ENCODE measurements at regions not wholly inside any gene's neighbourhood (a gene's known extent, or its start where the extent isn't known, plus 50 kb on each side); places are given as distances from the start of the nearest gene placed in this dataset.

DNA sequence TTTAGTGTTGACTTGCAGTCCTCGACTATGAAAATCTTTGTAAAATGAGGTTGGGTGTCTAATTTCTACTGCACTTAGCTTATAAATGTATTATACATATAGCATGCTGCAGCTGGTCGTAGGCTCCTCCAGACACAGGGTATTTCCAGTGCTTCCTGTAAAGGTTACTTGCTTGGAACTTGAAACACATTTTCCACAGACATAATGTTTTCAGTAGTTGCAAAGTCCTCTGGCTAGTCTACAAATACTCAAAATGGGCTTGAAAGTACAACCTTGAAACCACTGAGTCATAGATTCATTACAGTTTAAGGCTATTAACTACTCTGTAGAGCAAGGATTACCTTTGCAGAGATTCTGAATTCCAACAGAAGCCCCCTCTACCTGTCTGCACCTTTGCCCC, 464.1 kb downstream of the RAP2B start:
- H3K4me1 ChIP-seq (ENCODE audit: control insufficient read depth, insufficient read depth, low read length): no peaks in the 10 kb centered on the region

More for the DNA sequence above, 464.1 kb downstream of the RAP2B start:
- H3K36me3 ChIP-seq (ENCODE audit: control insufficient read depth in 2 of 2, insufficient read depth in 1 of 2, low read length in 2 of 2): no peaks in the 10 kb centered on the region
- H3K9me3 ChIP-seq (ENCODE audit: control insufficient read depth, insufficient read depth, low read depth, low read length): no peaks in the 10 kb centered on the region
- no peak overlapping the region for H3K27ac ChIP-seq (ENCODE audit: extremely low read depth, low read depth, low read length)
- POLR2A ChIA-PET: no interaction called here
- TF ChIP-seq SP3 (tag by site-specific recombination; IDR thresholded peaks at IDR 0.05) (no peak), ZNF776 (tag by site-specific recombination; IDR thresholded peaks at IDR 0.05; ENCODE audit: borderline replicate concordance) (no peak), MYNN (tag by site-specific recombination; IDR thresholded peaks at IDR 0.05; ENCODE audit: borderline replicate concordance) (no peak), ZNF292 (tag by site-specific recombination; IDR thresholded peaks at IDR 0.05; ENCODE audit: borderline replicate concordance, low read depth) (no peak), ZNF2 (tag by site-specific recombination; IDR thresholded peaks at IDR 0.05) (no peak), GLIS1 (tag by site-specific recombination; IDR thresholded peaks at IDR 0.05) (no peak), KLF8 (tag by site-specific recombination; IDR thresholded peaks at IDR 0.05) (no peak), ZNF518A (tag by site-specific recombination; conservative IDR thresholded peaks at IDR 0.05; ENCODE audit: low read depth) (no peak), ZNF660 (tag by site-specific recombination; IDR thresholded peaks at IDR 0.05) (no peak), ZNF416 (tag by site-specific recombination; IDR thresholded peaks at IDR 0.05) (no peak), ZBTB6 (tag by site-specific recombination; IDR thresholded peaks at IDR 0.05) (no peak), ZNF571 (tag by site-specific recombination; IDR thresholded peaks at IDR 0.05) (no peak), ZNF114 (tag by site-specific recombination; IDR thresholded peaks at IDR 0.05) (no peak)
- TF ChIP-seq, protein P1, sequence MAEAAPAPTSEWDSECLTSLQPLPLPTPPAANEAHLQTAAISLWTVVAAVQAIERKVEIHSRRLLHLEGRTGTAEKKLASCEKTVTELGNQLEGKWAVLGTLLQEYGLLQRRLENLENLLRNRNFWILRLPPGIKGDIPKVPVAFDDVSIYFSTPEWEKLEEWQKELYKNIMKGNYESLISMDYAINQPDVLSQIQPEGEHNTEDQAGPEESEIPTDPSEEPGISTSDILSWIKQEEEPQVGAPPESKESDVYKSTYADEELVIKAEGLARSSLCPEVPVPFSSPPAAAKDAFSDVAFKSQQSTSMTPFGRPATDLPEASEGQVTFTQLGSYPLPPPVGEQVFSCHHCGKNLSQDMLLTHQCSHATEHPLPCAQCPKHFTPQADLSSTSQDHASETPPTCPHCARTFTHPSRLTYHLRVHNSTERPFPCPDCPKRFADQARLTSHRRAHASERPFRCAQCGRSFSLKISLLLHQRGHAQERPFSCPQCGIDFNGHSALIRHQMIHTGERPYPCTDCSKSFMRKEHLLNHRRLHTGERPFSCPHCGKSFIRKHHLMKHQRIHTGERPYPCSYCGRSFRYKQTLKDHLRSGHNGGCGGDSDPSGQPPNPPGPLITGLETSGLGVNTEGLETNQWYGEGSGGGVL (tag by site-specific recombination; IDR thresholded peaks at IDR 0.05): no peak
- TF ChIP-seq, protein P2, sequence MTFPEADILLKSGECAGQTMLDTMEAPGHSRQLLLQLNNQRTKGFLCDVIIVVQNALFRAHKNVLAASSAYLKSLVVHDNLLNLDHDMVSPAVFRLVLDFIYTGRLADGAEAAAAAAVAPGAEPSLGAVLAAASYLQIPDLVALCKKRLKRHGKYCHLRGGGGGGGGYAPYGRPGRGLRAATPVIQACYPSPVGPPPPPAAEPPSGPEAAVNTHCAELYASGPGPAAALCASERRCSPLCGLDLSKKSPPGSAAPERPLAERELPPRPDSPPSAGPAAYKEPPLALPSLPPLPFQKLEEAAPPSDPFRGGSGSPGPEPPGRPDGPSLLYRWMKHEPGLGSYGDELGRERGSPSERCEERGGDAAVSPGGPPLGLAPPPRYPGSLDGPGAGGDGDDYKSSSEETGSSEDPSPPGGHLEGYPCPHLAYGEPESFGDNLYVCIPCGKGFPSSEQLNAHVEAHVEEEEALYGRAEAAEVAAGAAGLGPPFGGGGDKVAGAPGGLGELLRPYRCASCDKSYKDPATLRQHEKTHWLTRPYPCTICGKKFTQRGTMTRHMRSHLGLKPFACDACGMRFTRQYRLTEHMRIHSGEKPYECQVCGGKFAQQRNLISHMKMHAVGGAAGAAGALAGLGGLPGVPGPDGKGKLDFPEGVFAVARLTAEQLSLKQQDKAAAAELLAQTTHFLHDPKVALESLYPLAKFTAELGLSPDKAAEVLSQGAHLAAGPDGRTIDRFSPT (tag by site-specific recombination; IDR thresholded peaks at IDR 0.05): no peak
- TF ChIP-seq, protein P3, sequence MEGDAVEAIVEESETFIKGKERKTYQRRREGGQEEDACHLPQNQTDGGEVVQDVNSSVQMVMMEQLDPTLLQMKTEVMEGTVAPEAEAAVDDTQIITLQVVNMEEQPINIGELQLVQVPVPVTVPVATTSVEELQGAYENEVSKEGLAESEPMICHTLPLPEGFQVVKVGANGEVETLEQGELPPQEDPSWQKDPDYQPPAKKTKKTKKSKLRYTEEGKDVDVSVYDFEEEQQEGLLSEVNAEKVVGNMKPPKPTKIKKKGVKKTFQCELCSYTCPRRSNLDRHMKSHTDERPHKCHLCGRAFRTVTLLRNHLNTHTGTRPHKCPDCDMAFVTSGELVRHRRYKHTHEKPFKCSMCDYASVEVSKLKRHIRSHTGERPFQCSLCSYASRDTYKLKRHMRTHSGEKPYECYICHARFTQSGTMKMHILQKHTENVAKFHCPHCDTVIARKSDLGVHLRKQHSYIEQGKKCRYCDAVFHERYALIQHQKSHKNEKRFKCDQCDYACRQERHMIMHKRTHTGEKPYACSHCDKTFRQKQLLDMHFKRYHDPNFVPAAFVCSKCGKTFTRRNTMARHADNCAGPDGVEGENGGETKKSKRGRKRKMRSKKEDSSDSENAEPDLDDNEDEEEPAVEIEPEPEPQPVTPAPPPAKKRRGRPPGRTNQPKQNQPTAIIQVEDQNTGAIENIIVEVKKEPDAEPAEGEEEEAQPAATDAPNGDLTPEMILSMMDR (tag by site-specific recombination; IDR thresholded peaks at IDR 0.05): no peak
- TF ChIP-seq, protein P4, sequence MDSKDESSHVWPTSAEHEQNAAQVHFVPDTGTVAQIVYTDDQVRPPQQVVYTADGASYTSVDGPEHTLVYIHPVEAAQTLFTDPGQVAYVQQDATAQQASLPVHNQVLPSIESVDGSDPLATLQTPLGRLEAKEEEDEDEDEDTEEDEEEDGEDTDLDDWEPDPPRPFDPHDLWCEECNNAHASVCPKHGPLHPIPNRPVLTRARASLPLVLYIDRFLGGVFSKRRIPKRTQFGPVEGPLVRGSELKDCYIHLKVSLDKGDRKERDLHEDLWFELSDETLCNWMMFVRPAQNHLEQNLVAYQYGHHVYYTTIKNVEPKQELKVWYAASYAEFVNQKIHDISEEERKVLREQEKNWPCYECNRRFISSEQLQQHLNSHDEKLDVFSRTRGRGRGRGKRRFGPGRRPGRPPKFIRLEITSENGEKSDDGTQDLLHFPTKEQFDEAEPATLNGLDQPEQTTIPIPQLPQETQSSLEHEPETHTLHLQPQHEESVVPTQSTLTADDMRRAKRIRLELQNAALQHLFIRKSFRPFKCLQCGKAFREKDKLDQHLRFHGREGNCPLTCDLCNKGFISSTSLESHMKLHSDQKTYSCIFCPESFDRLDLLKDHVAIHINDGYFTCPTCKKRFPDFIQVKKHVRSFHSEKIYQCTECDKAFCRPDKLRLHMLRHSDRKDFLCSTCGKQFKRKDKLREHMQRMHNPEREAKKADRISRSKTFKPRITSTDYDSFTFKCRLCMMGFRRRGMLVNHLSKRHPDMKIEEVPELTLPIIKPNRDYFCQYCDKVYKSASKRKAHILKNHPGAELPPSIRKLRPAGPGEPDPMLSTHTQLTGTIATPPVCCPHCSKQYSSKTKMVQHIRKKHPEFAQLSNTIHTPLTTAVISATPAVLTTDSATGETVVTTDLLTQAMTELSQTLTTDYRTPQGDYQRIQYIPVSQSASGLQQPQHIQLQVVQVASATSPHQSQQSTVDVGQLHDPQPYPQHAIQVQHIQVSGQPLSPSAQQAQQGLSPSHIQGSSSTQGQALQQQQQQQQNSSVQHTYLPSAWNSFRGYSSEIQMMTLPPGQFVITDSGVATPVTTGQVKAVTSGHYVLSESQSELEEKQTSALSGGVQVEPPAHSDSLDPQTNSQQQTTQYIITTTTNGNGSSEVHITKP (tag by site-specific recombination; IDR thresholded peaks at IDR 0.05): no peak
- H3K4me3 ChIP-seq (ENCODE audit: low read depth, low read length): no peak overlapping the region
- CTCF ChIA-PET: interaction anchor here (0.7 kb wide), 1 partner anchor 614 kb away, joined by 5 read pairs; no protein-coding TSS in a partner anchor

All from HEK293 (cell line).